ENCODE measurements at regions not wholly inside any gene's neighbourhood (a gene's known extent, or its start where the extent isn't known, plus 50 kb on each side); places are given as distances from the start of the nearest gene placed in this dataset.

GRCh38 chr2:128781585-128782385 lies 463.1 kb upstream of the HS6ST1 start (continued):
- TF ChIP-seq, protein P1, sequence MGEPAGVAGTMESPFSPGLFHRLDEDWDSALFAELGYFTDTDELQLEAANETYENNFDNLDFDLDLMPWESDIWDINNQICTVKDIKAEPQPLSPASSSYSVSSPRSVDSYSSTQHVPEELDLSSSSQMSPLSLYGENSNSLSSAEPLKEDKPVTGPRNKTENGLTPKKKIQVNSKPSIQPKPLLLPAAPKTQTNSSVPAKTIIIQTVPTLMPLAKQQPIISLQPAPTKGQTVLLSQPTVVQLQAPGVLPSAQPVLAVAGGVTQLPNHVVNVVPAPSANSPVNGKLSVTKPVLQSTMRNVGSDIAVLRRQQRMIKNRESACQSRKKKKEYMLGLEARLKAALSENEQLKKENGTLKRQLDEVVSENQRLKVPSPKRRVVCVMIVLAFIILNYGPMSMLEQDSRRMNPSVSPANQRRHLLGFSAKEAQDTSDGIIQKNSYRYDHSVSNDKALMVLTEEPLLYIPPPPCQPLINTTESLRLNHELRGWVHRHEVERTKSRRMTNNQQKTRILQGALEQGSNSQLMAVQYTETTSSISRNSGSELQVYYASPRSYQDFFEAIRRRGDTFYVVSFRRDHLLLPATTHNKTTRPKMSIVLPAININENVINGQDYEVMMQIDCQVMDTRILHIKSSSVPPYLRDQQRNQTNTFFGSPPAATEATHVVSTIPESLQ (CRISPR knock-in tag; IDR thresholded peaks at IDR 0.05), result no peak
- TF ChIP-seq USF1 (CRISPR knock-in tag; IDR thresholded peaks at IDR 0.05), result no peak
- no peak for TF ChIP-seq IRF2 (CRISPR knock-in tag; IDR thresholded peaks at IDR 0.05; ENCODE audit: borderline replicate concordance, low read depth)

GRCh38 chr2:128782411-128783192 lies 463.9 kb upstream of the HS6ST1 start:
- Mint-ChIP-seq H3K27ac (no peak overlapping the region; the same call in 1 of the 2 replicates), H3K27me3 (ENCODE audit: low read depth) (no peaks in the 10 kb centered on the region), H3K4me3 (no peak overlapping the region), H3K36me3 (no peaks in the 10 kb centered on the region), H3K9me3 (peaks cover 8% of the 10 kb centered on the region), H3K4me1 (peaks cover 15% of the 10 kb centered on the region)
- ATAC-seq (no peak), DNase-seq (ENCODE audit: low spot score) (no peak)
- CTCF ChIA-PET, result interaction anchor here (1.0 kb wide), 1 partner anchor 46 kb away, joined by 3 read pairs; no protein-coding TSS in a partner anchor
- TF ChIP-seq, protein P2, sequence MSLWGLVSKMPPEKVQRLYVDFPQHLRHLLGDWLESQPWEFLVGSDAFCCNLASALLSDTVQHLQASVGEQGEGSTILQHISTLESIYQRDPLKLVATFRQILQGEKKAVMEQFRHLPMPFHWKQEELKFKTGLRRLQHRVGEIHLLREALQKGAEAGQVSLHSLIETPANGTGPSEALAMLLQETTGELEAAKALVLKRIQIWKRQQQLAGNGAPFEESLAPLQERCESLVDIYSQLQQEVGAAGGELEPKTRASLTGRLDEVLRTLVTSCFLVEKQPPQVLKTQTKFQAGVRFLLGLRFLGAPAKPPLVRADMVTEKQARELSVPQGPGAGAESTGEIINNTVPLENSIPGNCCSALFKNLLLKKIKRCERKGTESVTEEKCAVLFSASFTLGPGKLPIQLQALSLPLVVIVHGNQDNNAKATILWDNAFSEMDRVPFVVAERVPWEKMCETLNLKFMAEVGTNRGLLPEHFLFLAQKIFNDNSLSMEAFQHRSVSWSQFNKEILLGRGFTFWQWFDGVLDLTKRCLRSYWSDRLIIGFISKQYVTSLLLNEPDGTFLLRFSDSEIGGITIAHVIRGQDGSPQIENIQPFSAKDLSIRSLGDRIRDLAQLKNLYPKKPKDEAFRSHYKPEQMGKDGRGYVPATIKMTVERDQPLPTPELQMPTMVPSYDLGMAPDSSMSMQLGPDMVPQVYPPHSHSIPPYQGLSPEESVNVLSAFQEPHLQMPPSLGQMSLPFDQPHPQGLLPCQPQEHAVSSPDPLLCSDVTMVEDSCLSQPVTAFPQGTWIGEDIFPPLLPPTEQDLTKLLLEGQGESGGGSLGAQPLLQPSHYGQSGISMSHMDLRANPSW (CRISPR knock-in tag; conservative IDR thresholded peaks at IDR 0.05; ENCODE audit: low read depth), result no peak
- TF ChIP-seq ZNF423 (CRISPR knock-in tag; IDR thresholded peaks at IDR 0.05) (no peak), ZNF263 (CRISPR knock-in tag; IDR thresholded peaks at IDR 0.05; ENCODE audit: low read depth) (no peak), EMX1 (CRISPR knock-in tag; IDR thresholded peaks at IDR 0.05) (no peak), ERG (CRISPR knock-in tag; IDR thresholded peaks at IDR 0.05) (no peak), TEAD4 (CRISPR knock-in tag; IDR thresholded peaks at IDR 0.05) (no peak), E2F5 (CRISPR knock-in tag; IDR thresholded peaks at IDR 0.05) (no peak)
- POLR2A ChIA-PET, result no interaction called here

DNA sequence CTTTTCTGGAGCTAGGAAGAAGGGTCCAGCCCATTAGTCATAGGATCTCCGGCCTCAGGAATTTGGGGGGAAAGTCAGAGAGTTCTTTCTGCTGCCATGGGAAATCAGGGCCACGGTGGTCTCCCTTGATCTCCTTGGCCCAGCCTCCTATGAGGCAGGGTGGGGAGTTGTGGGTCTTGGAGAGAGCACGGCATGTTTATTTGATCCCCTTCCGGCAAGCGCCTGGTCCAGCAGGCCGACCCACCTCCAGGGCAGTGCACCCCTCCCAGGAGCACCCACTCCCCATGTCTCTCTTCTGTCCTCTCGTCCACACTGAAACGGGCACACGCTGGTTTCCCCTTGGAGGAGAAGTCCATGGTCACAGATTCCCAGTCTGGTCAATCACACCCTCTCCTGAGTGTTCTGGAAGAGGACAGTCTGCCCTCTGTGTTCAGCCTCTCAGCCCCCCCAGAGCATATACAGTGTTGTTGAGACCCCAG lies 464.6 kb upstream of the HS6ST1 start:
- Mint-ChIP-seq H3K36me3 (no peaks in the 10 kb centered on the region; the same call in 1 of the 2 replicates), H3K4me1 (peaks cover 16% of the 10 kb centered on the region), H3K27me3 (ENCODE audit: low read depth) (no peaks in the 10 kb centered on the region), H3K9me3 (peaks cover 10% of the 10 kb centered on the region), H3K27ac (no peak overlapping the region), H3K4me3 (no peak overlapping the region)
- POLR2A ChIA-PET, result no interaction called here
- CTCF ChIA-PET, result no interaction called here
- DNase-seq (ENCODE audit: low spot score) (no peak), ATAC-seq (no peak)
- TF ChIP-seq USF2 (CRISPR knock-in tag; IDR thresholded peaks at IDR 0.05) (no peak), ZNF138 (CRISPR knock-in tag; conservative IDR thresholded peaks at IDR 0.05) (no peak), JAZF1 (CRISPR knock-in tag; IDR thresholded peaks at IDR 0.05) (no peak)
